Ammon's horn (tissue), 1 donor: ENCODE measurements at regions not wholly inside any gene's neighbourhood (a gene's known extent, or its start where the extent isn't known, plus 50 kb on each side); places are given as distances from the start of the nearest gene placed in this dataset.
A peak's percentile ranks its signal among the peaks of the same experiment; 100 is the strongest.
"Not testable (repeated sequence)": the region's sequence is repeated elsewhere in the genome, so short reads cannot be mapped to it uniquely, and the experiment has no call there.

Experiments used
- DNase-seq: peaks from one replicate; pipeline ENCODE4 v3.0.0-alpha.2; 2016; ENCODE audit warnings: low spot score

GRCh38 chr4:45350438-45350837 is 624.1 kb upstream of the GNPDA2 start:
- DNase-seq, result peak; percentile 50

- DNase-seq, result no peak
Measured at GRCh38 chr4:45349859-45350258, 623.5 kb upstream of the GNPDA2 start.

GRCh38 chr4:45346816-45347435 is 620.6 kb upstream of the GNPDA2 start:
- peak; percentile 22 for DNase-seq

GRCh38 chr4:45345558-45345957 is 619.2 kb upstream of the GNPDA2 start:
- no peak for DNase-seq

GRCh38 chr4:45331802-45332201 is 605.4 kb upstream of the GNPDA2 start:
- DNase-seq, result no peak

- no peak for DNase-seq
Measured at GRCh38 chr4:45327544-45327943, 601.2 kb upstream of the GNPDA2 start.

GRCh38 chr4:45324455-45325417 is 598.4 kb upstream of the GNPDA2 start:
- no peak for DNase-seq

- DNase-seq, result no peak
Measured at GRCh38 chr4:45323453-45324058, 597.2 kb upstream of the GNPDA2 start.

GRCh38 chr4:45317739-45318138 is 591.4 kb upstream of the GNPDA2 start:
- DNase-seq, result no peak

- no peak for DNase-seq
Measured at GRCh38 chr4:45317276-45317675, 590.9 kb upstream of the GNPDA2 start.

GRCh38 chr4:45316257-45316656 is 589.9 kb upstream of the GNPDA2 start:
- DNase-seq, result no peak

GRCh38 chr4:45302828-45303227 is 576.5 kb upstream of the GNPDA2 start:
- no peak for DNase-seq

GRCh38 chr4:45294464-45294863 is 568.1 kb upstream of the GNPDA2 start:
- DNase-seq, result no peak

- DNase-seq, result no peak
Measured at GRCh38 chr4:45293335-45293734, 567.0 kb upstream of the GNPDA2 start.

- no peak for DNase-seq
Measured at GRCh38 chr4:45292844-45293243, 566.5 kb upstream of the GNPDA2 start.

GRCh38 chr4:45284400-45285085 is 558.2 kb upstream of the GNPDA2 start:
- DNase-seq, result no peak

- DNase-seq, result no peak
Measured at GRCh38 chr4:45283352-45283751, 557.0 kb upstream of the GNPDA2 start.

- DNase-seq, result no peak
Measured at GRCh38 chr4:45280121-45280520, 553.8 kb upstream of the GNPDA2 start.

GRCh38 chr4:45275862-45276261 is 549.5 kb upstream of the GNPDA2 start:
- no peak for DNase-seq

- DNase-seq, result not testable (repeated sequence)
Measured at GRCh38 chr4:45248106-45248505, 521.8 kb upstream of the GNPDA2 start.

GRCh38 chr4:45241976-45242375 is 515.6 kb upstream of the GNPDA2 start:
- no peak for DNase-seq

GRCh38 chr4:45229206-45229605 is 502.9 kb upstream of the GNPDA2 start:
- DNase-seq, result no peak
